HG02943 (cell line): ENCODE measurements at regions not wholly inside any gene's neighbourhood (a gene's known extent, or its start where the extent isn't known, plus 50 kb on each side); places are given as distances from the start of the nearest gene placed in this dataset.

Experiments
- ATAC-seq: cut with Tn5 transposase; IDR thresholded peaks from one replicate; pipeline ENCODE4 v1.9.1; 2021; ENCODE audit warnings: mild to moderate bottlenecking, low read depth, moderate library complexity; ENCODE audit not compliant: unreplicated experiment

- ATAC-seq = no peak
These were observed 53.2 kb upstream of the TFEC start for GRCh38 chr7:116083796-116084195.

GRCh38 chr7:116086547-116087045 lies 56.0 kb upstream of the TFEC start:
- ATAC-seq = no peak

- no peak for ATAC-seq
These were observed 56.7 kb upstream of the TFEC start for GRCh38 chr7:116087291-116087690.

DNA sequence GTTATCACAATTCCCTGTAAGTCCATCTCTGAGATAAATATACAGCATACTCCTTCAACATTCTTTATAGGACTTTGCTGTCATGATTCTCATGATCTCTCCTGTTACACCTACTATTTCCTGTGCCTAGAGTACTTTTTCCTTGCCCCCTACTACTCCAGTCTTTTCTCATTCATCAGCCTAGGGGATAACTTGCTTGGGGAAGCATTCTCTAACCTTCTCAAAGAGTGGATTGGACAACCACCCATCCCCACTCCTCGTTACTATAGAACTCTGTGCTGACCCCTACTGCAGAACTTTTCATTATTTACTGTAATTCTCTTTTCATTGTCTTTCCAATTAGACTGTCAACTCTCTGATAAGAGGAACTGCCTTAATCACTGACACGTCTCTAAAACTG lies 57.4 kb upstream of the TFEC start:
- ATAC-seq = no peak

DNA sequence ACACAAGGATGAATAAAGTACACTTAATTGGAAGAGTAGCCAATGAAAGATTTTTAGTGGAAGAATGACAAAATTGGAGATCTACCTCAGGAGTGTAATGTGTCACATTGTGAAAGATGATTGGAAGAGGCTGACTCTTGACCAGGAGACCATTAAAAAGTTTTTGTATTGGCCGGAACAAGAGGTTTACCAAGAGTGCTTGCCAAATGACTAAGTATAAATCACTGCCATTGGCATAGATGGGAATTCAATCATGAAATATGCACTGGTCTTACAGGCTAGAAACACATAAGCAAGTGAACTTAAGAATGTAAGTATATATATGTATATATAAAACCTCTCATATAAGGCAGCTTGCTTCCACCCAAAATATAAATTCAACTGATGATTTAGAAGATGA lies 58.7 kb upstream of the TFEC start:
- no peak for ATAC-seq

DNA sequence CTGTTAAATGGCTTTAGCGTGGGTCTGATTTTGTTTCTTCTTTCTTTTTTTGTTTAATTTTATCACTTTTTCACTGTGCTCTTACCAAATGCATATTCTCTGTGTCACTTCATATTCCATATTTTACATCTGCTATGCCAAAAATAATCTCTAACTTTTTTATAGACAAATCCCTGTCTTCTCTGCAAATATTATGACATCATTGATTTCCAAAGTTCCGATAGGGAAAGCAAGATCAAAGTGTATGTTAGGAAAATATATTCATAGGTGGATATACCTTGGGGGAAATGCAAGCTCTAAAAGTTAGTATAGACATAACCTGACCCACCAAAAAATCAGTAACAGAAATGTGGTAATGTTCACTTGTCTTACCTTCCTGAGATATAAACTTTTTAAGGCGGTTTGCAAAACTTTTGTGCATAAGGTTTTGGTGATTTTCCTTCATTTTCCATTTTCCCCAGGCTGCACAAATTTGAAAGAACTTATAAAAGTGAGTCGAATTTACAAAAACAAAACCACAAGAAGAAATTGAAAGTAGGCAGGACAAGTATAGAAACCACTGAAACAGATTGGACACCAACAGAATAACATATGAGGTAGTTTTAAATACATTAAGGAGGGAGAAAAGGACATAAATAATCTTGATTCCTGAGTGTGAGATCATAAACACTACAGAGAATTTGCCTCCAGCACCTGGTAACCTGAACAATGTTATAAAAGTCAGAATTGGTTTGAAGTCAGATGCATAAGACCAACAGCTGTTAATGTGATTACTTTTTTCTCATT lies 63.1 kb upstream of the TFEC start:
- ATAC-seq = no peak

- no peak for ATAC-seq
These were observed 64.8 kb upstream of the TFEC start for GRCh38 chr7:116095396-116095795.

DNA sequence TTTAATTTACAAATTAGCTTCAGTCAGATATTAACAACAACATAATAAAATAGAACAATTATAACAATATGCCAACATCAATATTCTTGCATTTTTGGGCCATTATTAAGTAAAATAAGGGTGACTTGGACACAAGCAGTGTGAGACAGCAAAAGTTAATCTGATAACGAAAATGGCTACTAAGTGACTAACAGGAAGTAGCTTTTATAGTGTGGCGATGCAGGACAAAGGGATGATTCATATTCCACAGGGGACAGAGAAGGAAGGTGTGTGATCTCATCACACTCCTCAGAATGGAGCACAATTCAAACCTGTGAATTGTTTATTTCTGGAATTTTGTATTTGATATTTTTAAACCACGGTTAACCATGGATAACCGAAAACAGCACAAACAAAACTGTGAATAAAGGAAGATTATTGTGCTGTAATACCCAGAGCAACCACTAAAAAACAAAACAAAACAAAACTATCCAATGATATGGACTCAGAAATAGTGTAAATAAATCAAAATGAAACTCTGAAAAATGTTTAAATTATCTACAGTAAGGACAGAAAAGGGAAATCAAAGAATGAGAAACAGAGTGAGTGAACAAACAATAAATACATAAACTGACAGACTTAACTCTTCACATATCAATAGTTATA lies 66.9 kb upstream of the TFEC start:
- ATAC-seq = no peak

GRCh38 chr7:116098175-116098574 lies 67.6 kb upstream of the TFEC start:
- no peak for ATAC-seq

- ATAC-seq = no peak
These were observed 70.1 kb upstream of the TFEC start for GRCh38 chr7:116100626-116101025.

DNA sequence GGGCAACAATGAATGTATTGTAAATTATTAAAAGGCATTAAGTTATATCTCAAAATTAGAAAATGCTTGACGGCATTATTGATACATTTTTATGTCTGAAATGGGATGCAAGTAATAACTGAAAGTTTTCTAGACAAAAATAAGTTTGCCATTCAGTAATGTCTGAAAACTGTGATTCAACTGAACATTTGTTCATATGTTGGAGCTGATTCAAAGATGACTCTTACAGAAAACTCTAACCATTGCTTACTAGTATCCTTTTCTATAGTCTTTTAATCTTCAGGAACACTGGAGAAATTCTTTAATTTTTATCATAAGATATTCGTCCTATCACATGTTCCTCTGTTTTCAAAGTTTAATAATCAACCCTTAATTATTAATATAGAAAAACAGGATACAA lies 71.1 kb upstream of the TFEC start:
- ATAC-seq = no peak

GRCh38 chr7:116111475-116111874 lies 80.9 kb upstream of the TFEC start:
- no peak for ATAC-seq

- no peak for ATAC-seq
These were observed 82.7 kb upstream of the TFEC start for GRCh38 chr7:116113310-116113709.

- ATAC-seq = no peak
These were observed 89.5 kb upstream of the TES start for GRCh38 chr7:116120839-116121238.

DNA sequence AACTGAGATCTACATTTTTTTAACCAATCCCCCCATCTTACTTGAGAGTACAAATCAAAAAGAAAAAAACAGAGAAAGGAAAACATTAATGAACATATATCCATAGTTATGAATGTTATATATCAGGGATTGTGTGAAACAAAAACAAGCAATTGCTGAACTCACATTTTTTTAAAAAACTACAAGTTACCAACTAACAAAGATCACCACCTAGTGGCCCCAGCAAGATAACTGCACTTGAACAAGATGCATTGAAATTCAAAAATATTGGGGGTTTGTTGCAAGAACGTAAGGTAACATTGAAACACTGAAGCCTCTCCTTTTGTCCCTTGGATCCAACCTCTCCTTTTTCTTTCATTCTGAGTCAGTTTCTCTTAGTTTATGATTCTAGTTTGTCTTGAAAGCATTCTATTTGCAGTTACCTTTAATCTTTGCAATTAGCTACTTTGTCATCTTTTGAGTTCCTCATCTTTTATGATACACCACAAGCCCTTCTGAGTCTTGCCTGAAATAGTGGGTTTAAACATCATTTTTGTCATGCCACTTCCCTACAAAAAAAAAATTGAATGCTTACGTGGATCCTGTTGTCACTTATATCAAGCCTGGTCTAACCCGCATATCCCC lies 87.3 kb upstream of the TES start:
- peak; percentile 57 for ATAC-seq

DNA sequence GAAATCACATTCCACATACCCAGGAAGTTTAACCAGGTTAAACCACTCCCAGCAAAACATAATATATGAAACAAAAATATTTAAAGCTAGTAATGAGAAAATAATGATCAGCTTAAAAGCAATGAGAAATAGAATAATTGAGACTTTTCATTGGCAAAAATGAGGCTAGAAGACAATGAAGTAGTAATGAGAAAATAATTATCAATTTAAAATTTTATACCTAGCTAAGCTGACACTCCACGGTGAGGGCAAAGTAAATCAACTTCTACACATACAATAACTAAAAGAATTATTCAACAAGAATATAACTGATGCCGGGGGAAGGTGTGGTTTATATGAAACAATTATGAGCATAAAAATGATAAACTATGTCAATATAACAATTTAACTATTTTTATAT lies 82.2 kb upstream of the TES start:
- no peak for ATAC-seq

DNA sequence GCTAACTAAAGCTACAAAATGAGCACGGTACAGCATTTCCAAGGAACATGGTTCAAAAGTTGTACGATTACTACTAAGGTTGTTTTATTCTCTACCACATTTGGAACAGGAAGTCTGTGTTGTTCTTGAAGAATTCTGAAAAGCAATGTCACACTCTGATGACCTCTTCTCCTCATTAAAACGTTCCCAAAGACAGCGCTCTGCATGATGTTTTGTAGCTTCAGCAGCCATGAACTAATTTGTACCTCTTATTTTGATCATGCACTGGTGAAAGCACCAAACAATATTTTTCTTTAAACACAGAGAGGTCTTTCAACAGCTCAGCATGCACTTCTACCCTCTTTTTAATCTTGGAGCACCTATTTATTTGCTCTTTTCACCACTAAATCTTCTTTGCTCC lies 75.0 kb upstream of the TES start:
- ATAC-seq = no peak

DNA sequence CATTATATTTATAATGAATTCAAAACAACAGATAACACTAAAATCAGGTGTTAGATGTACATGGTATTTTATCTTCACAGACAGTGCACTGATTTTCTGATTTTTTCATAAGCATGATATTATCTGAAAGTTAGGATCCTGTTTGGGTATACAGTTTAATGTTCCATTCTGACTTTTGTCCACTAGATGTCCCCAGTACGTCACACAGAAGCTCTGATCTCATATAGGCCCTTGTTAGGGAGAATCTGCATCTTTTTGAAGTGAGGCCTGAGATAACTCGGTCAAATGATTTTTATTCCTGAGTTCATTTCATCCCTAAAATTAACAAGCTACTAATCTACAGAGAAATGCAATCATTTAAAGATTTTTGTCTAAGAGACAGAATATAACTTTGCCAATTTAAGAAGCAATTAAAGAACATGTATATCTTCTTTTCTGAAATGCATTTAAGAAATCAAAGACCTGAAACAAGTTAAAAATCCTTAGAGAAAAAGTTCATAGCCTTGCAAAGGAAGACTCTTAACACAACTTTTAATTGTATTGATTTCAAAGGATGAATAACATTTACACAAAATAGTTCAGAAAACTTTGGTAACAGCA lies 72.0 kb upstream of the TES start:
- ATAC-seq = peak; percentile 97

GRCh38 chr7:116139007-116139406 lies 71.3 kb upstream of the TES start:
- no peak for ATAC-seq

- ATAC-seq = no peak
These were observed 70.5 kb upstream of the TES start for GRCh38 chr7:116139807-116140206.

- no peak for ATAC-seq
These were observed 68.0 kb upstream of the TES start for GRCh38 chr7:116142374-116142773.
